HG03575 (cell line): ENCODE measurements at regions not wholly inside any gene's neighbourhood (a gene's known extent, or its start where the extent isn't known, plus 50 kb on each side); places are given as distances from the start of the nearest gene placed in this dataset.

Source experiments
- ATAC-seq: cut with Tn5 transposase; IDR thresholded peaks from one replicate; pipeline ENCODE4 v1.9.1; 2021; ENCODE audit not compliant: unreplicated experiment, insufficient number of reproducible peaks, low FRiP score; ENCODE audit errors: extremely low read depth

DNA sequence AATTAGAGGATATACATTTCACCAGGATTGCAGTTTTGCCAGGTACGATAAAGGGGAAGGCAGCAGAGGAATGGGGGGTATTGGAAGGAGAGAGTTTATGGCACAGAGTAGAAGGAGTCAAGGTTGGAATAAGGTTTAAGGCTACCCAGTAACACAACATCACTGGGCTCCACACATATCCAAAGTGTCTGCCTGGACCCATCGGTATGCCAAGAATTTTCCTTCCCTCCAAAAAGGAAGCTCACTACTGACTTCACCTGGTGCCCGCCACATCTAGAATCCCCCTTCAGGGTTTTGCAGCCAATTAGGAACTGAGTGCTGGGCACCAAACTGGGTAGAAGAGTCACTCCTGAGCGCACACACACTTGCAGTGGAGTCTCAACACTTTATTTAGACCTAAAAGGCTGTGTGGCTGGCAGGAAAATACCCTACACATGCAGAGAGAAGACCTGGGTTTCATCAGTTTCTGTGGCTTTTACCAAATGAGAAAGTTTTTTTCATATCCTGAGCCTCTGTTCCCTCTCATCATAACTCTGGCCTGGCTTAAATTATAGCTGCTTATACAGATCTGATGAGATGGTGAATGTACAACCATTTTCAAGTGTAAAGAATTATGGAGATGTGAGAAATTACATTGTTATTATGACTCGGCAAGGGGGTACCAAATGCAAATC is 190.8 kb upstream of the LPP start:
- ATAC-seq = no peak

DNA sequence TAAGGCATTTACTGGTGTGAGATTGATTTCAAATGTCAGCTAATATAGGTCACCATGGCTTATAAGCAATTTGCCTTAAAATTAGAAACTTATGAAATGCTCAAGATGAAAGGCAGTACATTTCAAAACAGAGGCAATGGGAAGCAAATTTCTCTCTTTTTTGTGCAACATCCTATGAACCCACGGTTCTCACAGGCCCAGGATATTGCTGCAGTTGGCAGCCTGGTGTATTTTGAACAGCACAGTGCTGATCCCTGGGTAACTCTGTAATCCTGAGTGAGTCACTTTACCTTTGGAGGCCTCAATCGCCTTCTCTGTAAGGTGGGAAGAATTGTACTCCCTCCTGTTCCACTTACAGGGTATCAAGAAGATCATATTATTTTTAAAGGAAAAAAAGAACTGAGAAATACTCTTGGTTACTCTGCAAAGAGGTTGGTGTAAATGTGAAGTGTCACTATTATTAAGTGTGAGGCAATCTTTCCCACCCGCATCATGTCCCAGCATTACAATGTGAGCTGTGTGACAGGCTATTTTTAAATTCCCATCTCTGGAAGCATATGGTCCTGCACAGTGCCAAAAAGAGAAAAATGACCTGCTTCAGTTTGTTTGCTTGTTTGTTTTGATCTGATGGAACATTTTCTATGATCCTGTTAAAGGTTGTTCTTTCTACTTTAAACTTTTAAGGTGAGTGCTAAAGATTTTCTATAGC is 190.1 kb upstream of the LPP start:
- ATAC-seq = no peak

DNA sequence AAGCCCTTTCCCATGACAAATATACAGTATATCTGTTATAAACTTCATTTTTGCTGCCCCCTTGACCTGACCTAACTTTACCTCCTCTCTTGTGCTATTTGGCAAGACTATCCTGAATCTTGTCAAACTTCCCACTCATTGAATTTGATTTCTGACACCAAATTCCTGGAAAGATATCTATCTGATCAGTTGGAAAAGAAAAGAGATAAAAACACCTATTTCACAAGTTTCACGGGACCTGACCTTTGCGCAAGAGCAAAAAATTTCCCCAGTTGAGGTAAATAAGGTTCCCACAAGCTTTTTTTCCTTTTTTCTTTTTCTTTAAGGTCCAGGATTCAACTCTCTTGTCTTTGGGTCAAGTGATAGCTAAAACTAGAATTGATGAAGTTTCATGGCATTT is 189.2 kb upstream of the LPP start:
- no peak for ATAC-seq

DNA sequence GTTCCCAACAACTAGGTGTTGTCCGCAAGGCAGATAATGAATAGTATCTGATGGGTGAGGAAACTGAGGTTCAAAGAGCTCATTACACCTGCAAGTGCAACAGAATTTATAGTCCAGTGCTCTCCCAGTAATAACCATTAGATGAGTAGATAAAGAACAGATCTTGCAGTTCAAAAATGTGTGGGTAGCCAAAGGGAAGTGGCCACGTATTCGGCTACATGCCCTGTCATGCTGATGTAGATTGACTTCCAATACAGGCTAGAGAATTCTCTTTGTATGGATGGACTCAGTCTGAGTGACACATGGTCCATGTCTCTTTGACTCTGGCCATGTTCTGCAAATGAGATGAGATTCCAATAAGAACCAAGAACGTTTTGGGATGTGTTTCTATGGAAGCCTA is 187.9 kb upstream of the LPP start:
- no peak for ATAC-seq

DNA sequence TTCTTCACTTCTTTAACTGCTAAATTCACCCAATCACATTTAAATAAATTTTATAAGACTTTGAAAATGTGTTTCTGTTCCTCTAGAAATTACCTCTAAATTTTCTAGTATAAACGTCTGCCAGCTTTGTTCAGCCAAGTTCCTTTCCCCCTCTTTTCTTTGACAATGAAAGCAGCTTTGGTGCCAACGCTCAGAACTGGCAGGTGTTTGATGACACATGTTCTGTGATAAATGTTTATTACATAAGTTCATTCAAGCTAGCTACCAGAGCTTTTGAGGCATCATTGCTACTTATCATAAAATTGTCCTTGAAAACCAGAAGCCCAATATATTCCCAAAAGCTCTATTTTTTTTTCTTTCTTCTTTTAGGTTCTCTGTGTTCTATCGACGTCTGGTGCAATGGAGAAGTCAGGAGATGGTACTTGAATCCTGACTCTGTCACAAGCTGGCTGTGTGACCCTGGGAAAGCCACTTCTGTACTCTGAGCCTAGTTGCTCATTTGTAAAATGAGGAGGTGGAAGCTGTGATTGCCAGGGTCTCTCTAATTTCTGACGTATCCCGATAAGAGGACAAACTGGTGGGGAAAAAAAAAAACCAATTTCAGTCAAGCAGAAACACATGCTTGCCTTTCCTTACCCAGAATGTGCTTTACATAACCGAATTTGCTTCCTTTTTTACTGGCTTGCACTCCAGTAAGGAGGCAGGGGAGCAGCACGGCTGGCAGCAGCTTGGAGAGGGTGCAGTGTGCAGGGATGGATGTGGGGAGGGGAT is 187.1 kb upstream of the LPP start:
- no peak for ATAC-seq

DNA sequence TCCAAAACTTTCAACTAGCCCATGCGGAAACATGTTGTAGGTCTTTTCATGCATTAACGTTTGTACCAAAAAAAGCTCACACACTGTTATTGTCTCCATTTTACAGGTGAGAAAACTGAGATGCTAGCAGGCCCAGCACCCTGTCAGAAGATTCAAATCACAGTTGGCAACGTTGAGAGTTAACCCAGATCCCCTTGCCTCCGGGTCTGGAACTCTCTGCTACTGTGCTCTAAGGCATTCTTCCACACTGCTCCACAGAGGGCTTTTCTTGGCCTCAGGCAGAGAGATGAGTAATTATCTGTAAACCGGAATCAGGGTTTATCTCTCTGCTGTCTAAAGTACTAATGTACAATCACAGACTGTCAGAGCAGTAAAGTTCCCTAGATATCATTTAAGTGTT is 186.0 kb upstream of the LPP start:
- ATAC-seq = no peak

DNA sequence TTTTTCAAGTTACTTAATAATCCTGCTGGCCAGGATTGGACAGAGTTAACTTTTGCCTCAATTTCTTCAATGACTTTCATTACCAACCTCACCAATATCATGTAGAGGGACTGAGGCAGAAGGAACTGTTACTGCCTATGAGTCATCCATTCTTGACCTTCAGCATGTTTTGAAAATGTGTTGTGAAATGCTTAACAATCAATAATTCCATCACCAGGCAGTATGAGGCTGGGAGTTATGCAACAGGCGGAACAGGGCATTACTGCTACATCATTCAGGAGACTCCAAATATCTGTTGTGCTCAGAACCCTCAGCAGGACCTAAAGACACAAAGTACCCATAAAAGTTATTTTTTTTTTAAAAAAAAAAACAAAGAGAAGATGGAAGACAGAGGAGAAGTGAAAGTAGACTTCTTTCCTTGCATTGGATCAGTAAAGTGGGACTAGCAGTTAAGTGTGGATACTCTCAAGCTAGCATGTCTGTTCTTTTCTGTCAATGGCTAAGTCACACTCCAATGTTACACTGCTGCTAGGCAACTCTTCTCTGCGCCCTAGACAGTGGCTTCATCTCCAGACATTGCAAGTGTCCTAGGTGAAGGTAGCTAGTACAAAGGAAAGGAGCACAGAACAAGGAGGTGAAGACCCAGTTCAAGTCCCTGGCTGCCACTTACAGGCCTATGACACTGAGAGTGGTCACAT is 184.9 kb upstream of the LPP start:
- ATAC-seq = no peak

DNA sequence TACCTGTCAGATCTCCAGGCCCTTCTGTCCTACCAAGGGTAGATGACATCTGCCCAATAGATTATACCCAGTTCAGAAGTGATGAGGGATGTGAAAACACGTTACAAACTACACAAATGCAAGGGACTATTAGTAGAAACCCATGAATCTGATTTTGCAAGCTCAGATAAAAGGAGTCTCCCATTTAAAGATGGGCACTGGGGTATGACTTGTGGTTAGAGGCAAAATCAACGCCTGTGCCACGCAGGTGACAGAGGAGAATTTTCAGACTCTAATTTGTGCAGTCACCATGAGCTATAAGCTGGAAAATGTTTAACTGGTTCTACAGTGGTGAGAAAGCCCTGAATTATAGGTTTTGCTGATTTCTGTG is 184.4 kb upstream of the LPP start:
- ATAC-seq = no peak

DNA sequence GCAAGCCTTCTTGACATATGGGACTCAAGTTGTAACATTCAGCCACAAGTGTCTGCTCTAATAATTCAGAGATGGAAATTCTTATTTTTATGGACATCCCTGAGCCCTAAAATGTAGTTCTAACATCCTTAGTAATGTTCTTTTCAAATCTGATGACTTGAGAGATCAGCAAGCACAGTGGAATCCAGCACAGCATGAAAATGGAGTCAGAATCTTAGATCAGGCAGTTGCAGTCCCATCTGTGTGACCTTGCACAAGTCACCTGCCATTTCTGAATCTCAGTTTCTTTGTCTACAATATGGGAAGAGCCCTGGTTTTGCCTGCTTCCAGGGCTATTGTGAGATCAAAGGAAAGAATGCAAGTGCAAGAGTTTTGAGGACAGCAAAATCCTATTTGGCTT is 183.9 kb upstream of the LPP start:
- no peak for ATAC-seq

DNA sequence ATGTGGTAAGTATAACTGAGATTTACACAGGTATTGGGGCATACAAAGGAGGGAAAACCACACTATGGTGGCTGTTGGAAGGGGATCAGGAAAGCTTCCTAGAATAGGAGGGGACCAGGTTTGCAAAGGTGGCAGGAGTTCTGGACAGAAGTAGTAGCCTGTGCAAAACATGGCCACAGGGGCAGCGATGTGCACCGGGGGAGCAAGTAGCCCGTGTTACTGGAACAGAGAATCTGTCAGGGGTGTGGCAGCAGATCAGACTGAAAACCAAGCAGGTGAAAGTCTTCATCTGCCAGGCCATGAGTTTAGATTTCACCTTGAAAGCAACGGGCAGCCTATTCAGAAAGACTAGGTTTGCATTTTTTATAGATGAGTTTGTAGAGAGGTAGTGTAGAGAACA is 182.3 kb upstream of the LPP start:
- ATAC-seq = no peak

DNA sequence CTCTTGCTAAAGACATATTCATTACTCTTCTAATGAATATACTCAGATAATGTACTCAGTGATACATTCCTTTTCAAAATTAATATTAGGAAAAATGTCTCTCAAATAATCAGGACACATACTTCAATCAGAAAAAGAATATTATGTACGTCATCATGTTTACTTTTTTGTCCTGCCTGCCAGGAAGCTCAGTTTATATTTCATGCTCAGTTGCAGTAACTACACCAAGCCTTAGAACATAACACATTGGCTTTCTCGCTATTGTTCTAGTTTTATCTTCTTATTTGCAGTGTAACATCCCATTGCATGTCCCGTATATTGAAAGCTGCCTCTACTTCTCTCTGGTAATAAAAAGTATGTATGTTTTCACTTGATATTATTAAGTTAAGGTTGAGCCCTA is 181.5 kb upstream of the LPP start:
- ATAC-seq = no peak

DNA sequence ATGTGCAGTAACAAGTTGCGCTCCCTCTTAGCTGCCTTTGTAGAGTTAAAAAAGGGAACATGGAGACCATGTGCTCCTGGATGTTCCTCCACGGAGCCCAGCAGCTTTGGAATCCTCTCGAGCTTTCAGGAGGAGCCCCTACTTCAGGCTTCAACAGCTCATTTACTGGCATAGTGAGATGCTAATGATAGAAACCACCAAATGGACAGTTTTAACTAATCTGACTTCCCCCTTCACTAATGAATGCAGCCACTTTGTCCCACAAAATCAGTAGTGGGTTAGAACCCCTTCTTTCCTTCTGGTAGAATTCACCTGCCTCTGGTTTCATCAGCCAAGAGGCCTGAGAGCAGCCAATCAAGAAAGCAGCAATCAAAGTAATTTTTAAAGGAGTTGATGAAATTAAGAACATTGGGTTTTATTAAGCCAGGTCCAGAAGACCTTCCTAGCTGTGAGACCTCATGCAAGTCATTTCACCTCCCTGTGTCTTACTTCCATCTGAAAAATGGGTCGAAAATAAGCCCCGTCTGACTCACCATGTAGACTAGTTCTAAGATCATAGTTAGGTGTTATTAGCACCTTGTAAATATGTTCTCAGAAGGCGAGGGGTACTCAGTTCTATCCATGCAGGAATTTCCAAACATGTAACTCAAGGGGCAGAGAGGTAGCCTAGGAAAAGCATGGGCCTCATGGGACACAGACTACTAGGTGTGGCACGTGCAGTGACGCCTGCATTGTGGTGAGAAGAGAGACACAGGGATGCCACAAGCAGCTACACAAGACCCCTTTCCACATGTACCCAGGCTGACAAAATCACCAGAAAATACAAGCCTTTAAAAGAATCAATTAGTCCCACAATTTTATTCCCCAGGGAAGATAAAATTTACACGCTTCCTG is 179.7 kb upstream of the LPP start:
- ATAC-seq = no peak

DNA sequence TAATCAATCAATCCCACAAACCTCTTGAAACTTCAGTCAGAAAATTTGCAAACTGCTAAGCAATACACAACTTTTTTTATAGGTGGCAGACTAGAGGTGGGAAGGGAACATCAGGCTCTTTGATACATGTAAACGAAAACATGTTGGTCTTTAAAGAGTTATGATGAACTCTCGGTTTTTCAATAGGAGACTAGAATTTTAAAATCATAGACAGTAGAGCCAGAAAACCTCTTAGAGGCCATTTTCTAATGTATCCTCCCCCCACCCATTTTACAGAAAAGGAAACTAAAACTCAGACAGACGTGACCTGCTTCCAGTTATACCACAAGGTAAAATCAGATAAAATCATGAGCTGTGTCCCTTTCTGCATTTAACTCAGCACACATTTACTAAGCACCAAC is 179.1 kb upstream of the LPP start:
- ATAC-seq = no peak

DNA sequence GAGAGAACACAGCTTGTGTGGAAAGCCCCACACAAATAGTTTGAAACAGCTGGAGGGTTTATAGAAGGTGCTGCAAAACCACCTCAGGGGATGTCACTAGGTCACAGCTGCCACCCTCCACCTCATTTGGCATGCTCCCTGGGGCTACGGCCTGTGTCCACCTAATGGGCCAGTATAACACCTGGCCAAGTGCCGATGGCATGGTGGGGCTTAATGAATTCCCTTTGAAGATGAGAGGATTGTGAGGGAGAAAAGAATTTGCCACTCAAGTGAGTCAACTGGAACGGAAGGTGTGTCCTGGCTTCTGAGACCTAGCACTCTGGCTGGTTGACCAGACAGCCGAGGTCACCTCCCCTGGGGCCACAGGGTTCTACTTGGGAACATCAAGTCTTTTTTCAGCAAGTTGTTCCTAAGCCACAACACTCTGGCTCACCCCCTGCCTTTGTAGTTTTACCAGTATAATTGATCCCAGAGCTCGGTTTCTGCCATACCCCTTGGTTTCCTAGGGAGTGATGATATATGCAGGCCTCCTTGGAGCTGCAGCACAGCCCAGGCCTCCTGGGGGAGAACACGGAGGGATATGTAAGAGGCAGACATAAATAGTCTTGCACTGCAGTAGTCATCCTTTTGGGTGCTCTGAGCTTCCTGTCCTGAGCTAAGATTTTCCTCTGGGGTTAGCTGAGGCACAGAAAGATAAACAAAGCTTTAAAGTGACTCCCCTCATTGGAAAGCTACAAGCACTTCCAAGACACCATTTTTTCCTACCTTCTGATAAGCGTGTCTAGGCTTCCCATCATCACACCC is 178.2 kb upstream of the LPP start:
- no peak for ATAC-seq

DNA sequence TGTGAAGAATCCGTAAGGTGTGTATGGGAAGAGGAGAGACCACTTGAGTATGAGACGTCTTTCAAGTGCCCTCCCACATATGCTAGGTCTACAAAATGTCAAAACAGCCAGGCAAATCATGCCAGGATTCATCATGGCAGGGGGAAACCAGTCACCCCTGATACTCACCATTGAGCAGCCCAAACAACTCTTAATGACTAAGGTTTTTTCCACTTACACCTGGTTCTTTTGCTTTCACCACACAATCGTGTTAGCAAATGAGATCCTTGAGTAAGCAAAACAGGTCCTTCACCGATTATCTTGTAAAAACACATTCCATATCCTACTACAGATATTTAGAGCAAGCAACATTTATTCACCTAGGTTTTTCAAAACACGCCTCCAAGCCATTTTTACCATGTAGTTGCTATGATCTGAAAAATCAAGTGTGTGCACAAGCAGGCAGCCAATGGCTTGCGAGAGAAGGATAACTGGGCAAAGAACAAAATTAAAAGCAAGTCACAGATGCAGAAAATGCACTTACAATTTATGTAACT is 177.5 kb upstream of the LPP start:
- no peak for ATAC-seq

DNA sequence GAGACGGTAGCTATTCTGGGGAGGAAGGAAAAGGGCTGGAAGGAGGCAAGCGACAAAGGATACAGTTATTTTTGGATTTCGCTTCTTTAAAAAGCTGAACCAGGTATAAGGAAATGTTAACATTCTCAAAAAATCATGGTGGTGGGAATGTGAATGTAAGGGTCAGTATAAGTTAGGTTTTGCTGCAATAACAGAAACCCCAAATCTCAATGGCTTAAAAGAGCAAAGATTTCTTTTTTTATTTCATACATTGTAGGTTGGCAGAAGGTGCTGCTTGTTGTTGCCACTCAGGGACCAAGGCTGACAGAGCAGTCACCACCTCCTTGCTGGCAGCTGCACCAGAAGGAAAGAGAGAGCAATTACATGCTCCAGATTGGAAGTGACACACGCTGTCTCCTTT is 176.3 kb upstream of the LPP start:
- no peak for ATAC-seq

DNA sequence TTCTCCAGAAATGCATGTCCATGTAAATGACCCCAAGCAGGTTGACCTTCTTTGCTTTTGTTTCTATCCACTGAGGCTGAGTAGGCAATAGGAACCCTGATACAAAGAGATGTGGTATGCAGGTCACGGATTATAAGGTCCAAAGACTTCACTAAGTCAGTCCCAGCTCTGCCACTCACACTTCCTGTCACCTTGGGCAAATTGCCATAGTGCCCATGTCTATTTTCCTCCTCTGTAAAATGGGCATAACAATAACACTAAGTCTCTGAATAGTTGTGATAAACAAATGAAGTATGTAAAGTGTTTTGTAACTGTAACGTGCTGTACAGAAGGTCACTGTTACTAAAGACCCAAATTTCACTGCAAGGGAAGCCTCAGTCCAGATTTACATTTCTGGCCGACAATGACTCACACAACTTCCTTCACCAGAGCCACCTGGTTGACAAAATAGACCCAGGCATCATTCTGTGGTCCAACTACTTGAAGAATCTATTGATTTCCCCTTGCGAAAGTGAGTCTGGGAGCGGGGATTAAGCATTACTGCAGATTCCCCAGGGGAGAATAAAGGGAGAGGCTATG is 175.4 kb upstream of the LPP start:
- no peak for ATAC-seq

DNA sequence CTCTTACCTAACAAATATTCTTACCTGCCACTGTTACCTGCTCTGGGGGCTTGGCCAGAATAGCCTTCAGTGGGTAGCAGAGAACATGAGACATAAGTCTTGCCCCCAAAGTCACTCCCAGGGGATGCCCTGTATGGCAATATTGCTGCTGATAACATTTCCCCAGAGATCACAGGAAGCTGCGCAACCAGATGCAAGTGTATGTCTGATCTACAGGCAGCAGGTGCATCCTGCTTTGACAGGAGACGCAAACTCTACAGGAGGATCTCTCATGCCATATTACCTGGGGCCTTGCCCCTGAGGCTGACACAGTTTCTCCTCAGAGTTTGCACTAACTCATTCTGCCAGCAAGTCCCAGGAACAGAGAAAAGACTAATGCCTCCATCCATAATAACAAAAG is 174.4 kb upstream of the LPP start:
- no peak for ATAC-seq
